ENCODE measurements at regions not wholly inside any gene's neighbourhood (a gene's known extent, or its start where the extent isn't known, plus 50 kb on each side); places are given as distances from the start of the nearest gene placed in this dataset.

DNA sequence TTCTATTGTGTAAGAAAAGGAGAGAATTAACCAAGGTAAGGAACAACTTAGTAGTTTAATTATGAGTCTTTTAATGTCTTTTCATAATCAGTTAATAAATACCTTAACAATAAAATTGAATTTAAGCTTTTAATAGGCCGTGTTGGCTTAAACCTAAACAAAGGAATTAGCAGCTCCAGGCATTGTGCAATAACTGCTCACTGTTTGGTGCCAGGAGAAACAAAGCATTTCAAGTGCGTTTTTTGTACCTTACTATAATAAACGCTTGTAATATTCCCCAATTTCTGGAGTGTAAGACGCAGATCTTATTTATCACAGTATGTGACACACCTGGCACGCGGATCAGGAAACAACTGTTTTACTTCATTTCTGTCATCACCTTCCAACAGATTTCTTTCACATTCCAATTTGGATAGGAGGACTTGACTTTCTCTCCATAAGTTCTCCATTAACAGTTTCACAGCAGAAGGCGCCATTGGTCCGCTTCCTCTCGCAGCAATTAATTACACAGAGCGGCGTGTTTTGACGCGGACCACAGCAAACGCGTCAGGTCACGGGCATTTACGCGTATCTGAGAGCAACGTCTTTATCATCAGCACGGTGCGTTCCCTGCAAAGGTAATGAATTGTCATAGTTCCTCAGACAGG, 335.8 kb upstream of the NT5E start:
- Histone ChIP-seq H3K9me3 (ENCODE audit: low read depth, low read length) (no peaks in the 10 kb centered on the region), H3K36me3 (ENCODE audit: insufficient read depth, low read length) (no peaks in the 10 kb centered on the region), H3K4me3 (peak overlapping the region; percentile 81), H3K27ac (peak overlapping the region; percentile 99), H3K9ac (ENCODE audit: insufficient read length) (peak overlapping the region; percentile 48)
- DNase-seq (ENCODE audit: low read depth, low spot score): no peak
- no peak for TF ChIP-seq FOXP2 (optimal IDR thresholded peaks at IDR 0.05; ENCODE audit: control extremely low read depth, extremely low read length, insufficient read depth)
- TF ChIP-seq EZH2 (IDR thresholded peaks at IDR 0.05): no peak
- TF ChIP-seq POLR2AphosphoS5 (IDR thresholded peaks at IDR 0.05; ENCODE audit: borderline replicate concordance, low read depth, low read length): 0 out of 2 replicates have a peak, but pooled peaks have one; percentile 45

DNA sequence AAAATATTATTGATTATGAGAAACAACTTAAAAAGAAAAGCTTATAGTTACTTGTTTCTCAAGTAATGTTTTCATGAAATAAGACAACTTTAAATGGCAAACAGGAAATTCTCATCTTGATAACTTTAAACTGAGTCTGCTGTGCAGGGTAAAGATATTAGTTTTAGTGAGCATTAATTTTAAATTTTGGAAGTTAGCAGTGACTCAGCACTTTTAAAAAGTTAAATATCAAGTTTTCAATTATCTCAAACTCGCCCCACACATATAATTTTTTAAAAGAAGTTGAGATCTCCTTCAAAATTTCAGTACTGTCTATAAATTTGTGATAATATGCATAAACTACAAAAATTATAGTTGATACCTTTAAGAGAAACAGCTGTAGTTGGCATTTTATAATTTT, 337.3 kb upstream of the NT5E start:
- Histone ChIP-seq H3K4me3 (peak overlapping the region; percentile 71), H3K36me3 (ENCODE audit: insufficient read depth, low read length) (no peaks in the 10 kb centered on the region), H3K27ac (peak overlapping the region; percentile 99), H3K9ac (ENCODE audit: insufficient read length) (peak overlapping the region; percentile 72), H3K9me3 (ENCODE audit: low read depth, low read length) (no peaks in the 10 kb centered on the region)
- no peak for DNase-seq (ENCODE audit: low read depth, low spot score)
- TF ChIP-seq POLR2AphosphoS5 (IDR thresholded peaks at IDR 0.05; ENCODE audit: borderline replicate concordance, low read depth, low read length): no peak; the same call in 1 of the 2 replicates
- TF ChIP-seq FOXP2 (optimal IDR thresholded peaks at IDR 0.05; ENCODE audit: control extremely low read depth, extremely low read length, insufficient read depth): no peak
- no peak for TF ChIP-seq EZH2 (IDR thresholded peaks at IDR 0.05)

DNA sequence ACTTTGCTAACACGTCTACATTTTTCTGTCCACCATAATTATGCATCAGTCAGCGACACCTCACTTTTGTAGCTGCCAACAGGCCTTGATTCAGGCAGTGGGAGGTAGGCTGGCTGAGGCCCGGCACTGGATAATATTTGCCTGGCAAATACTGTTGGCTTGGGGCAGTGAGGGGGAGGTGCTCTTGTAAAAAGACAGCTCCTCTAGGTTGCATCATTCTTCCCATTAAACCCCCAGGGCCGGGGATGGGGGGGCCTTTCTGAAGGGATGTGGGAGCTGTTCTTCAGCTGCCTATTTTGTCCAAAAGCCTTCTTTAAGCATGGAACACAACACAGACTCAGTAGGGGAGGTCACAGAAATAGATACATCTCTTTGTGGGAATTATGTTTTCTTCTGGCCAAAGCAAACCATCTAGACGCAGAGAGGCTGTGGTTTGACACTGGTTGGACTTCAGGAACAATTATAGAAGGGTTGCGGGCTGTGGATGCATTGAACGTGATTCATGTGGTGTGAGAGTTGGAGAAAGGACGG, 338.3 kb upstream of the NT5E start:
- H3K36me3 ChIP-seq (ENCODE audit: insufficient read depth, low read length): no peaks in the 10 kb centered on the region
- H3K9ac ChIP-seq (ENCODE audit: insufficient read length): peak overlapping the region; percentile 21
- no peaks in the 10 kb centered on the region for H3K9me3 ChIP-seq (ENCODE audit: low read depth, low read length)
- peak overlapping the region; percentile 48 for H3K4me3 ChIP-seq
- peak overlapping the region; percentile 99 for H3K27ac ChIP-seq
- DNase-seq (ENCODE audit: low read depth, low spot score): no peak
- TF ChIP-seq EZH2 (IDR thresholded peaks at IDR 0.05) (no peak), POLR2AphosphoS5 (IDR thresholded peaks at IDR 0.05; ENCODE audit: borderline replicate concordance, low read depth, low read length) (peak; percentile 24; the same call in 1 of the 2 replicates)

DNA sequence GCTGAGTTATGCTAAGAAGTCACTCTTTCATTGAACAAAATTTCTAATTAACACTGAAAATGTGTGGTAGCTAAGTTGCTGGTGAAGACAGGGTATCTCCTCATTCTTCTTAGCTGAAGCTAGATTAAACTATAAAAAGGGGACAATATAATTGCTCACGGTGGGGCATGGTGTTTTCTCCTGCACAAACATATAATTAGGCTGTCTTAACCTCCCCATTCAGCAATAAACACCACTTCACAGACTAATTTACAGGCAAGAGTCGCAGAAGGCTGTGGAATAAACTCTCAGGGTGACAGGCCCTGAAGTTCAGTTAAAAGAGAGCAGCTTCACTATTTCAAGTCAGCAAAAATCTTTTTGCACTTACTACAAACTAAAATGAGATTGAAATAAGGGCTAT, 338.9 kb upstream of the NT5E start:
- peak overlapping the region; percentile 48 for H3K4me3 ChIP-seq
- peak overlapping the region; percentile 99 for H3K27ac ChIP-seq
- H3K36me3 ChIP-seq (ENCODE audit: insufficient read depth, low read length): no peaks in the 10 kb centered on the region
- DNase-seq (ENCODE audit: low read depth, low spot score): no peak
- TF ChIP-seq EZH2 (IDR thresholded peaks at IDR 0.05) (no peak), POLR2AphosphoS5 (IDR thresholded peaks at IDR 0.05; ENCODE audit: borderline replicate concordance, low read depth, low read length) (peak; percentile 12; the same call in 1 of the 2 replicates), FOXP2 (optimal IDR thresholded peaks at IDR 0.05; ENCODE audit: control extremely low read depth, extremely low read length, insufficient read depth) (no peak)
- H3K9ac ChIP-seq (ENCODE audit: insufficient read length): peak overlapping the region; percentile 44
- no peaks in the 10 kb centered on the region for H3K9me3 ChIP-seq (ENCODE audit: low read depth, low read length)

DNA sequence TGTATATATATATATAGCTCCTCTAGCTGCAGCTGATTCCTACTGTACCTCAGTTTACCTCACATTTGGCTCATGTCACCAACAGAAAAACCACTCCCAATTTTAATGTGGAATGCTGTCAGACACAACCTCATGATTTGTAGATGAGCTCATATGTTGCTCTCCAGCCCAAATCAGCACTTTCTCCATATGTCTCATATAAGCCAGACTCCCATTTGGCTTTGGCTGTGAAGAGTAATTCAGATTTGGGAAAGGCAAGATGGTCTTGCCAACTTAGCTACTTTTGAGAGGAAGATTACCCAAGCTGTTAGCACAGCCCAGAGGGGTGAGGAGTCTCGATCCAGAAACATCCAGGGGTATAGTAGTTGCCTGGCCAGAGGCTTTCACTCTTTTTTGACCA, 342.2 kb upstream of the NT5E start:
- Histone ChIP-seq H3K4me3 (no peak overlapping the region), H3K9ac (ENCODE audit: insufficient read length) (no peak overlapping the region), H3K9me3 (ENCODE audit: low read depth, low read length) (no peaks in the 10 kb centered on the region), H3K27ac (no peak overlapping the region), H3K36me3 (ENCODE audit: insufficient read depth, low read length) (no peaks in the 10 kb centered on the region)
- DNase-seq (ENCODE audit: low read depth, low spot score): no peak
- TF ChIP-seq EZH2 (IDR thresholded peaks at IDR 0.05) (no peak), POLR2AphosphoS5 (IDR thresholded peaks at IDR 0.05; ENCODE audit: borderline replicate concordance, low read depth, low read length) (no peak), FOXP2 (optimal IDR thresholded peaks at IDR 0.05; ENCODE audit: control extremely low read depth, extremely low read length, insufficient read depth) (no peak)

DNA sequence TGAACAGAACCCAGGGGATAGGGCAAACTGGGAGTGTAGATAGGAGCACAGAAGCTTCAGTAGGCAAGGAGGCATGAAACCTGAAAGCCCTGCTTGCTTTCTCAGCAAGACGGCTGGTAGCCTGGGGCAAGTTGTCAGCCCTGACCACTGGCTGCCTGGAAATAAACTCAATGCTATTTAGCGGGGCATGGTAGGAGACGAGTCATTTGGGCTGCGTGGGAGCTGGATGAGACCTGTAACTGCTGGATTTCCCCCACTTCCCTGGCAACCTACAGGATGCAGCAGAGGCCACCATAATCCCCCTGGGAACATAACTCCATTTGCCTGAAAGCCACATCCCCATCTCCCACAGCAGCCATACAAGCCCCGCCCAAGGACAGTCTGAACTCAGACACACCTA, 332.6 kb upstream of the TBX18 start:
- Histone ChIP-seq H3K27ac (no peak overlapping the region), H3K9ac (ENCODE audit: insufficient read length) (no peak overlapping the region), H3K36me3 (ENCODE audit: insufficient read depth, low read length) (no peaks in the 10 kb centered on the region), H3K9me3 (ENCODE audit: low read depth, low read length) (peaks cover 6% of the 10 kb centered on the region; the same call in 1 of the 2 replicates), H3K4me3 (no peak overlapping the region)
- TF ChIP-seq EZH2 (IDR thresholded peaks at IDR 0.05) (no peak), FOXP2 (optimal IDR thresholded peaks at IDR 0.05; ENCODE audit: control extremely low read depth, extremely low read length, insufficient read depth) (no peak), POLR2AphosphoS5 (IDR thresholded peaks at IDR 0.05; ENCODE audit: borderline replicate concordance, low read depth, low read length) (no peak)
- DNase-seq (ENCODE audit: low read depth, low spot score): no peak

DNA sequence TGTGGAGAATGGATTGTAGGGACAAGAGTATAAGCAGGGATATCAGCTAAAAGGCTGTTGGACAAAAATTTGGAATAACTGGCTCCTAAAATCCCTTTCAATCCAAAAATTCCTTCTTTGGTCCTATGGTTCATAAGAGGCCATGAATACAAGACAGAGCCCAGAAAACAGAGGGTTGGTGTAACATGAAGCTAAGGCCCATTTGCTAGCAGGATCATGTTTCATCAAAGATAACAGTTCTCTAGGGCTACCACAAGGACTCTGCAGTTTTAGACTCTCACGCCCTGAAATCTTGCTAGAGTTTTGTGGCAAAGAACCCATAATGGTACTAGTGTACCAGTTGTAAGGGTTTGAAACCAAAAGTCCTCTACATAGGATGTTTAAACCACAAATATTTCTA, 327.8 kb upstream of the TBX18 start:
- TF ChIP-seq FOXP2 (optimal IDR thresholded peaks at IDR 0.05; ENCODE audit: control extremely low read depth, extremely low read length, insufficient read depth) (no peak), POLR2AphosphoS5 (IDR thresholded peaks at IDR 0.05; ENCODE audit: borderline replicate concordance, low read depth, low read length) (no peak), EZH2 (IDR thresholded peaks at IDR 0.05) (no peak)

DNA sequence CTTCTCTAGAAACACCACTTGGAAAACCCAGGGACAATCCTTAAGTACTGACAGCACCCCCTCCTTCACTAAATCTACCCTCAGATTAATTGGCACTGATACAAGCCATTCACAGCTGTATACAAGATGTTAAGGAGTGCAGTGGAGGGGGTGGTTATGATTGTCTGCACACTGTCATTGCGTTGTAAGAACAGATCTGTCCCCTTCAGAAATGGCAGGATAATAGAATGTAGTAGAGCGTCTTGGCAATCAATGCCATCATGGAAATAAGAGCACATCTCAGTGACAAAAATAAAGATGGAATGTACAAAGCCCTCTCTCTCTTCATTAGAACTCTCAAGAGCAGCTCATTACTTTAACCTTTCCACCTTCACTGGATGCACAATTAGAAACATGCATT, 324.9 kb upstream of the TBX18 start:
- no peak overlapping the region for H3K4me3 ChIP-seq
- H3K9ac ChIP-seq (ENCODE audit: insufficient read length): no peak overlapping the region
- no peak for DNase-seq (ENCODE audit: low read depth, low spot score)
- H3K27ac ChIP-seq: no peak overlapping the region
- TF ChIP-seq EZH2 (IDR thresholded peaks at IDR 0.05) (no peak), FOXP2 (optimal IDR thresholded peaks at IDR 0.05; ENCODE audit: control extremely low read depth, extremely low read length, insufficient read depth) (no peak), POLR2AphosphoS5 (IDR thresholded peaks at IDR 0.05; ENCODE audit: borderline replicate concordance, low read depth, low read length) (no peak)
- H3K36me3 ChIP-seq (ENCODE audit: insufficient read depth, low read length): no peaks in the 10 kb centered on the region
- no peaks in the 10 kb centered on the region for H3K9me3 ChIP-seq (ENCODE audit: low read depth, low read length)

More for the DNA sequence above, 327.8 kb upstream of the TBX18 start:
- Histone ChIP-seq H3K27ac (no peak overlapping the region), H3K36me3 (ENCODE audit: insufficient read depth, low read length) (no peaks in the 10 kb centered on the region), H3K4me3 (no peak overlapping the region), H3K9me3 (ENCODE audit: low read depth, low read length) (no peaks in the 10 kb centered on the region), H3K9ac (ENCODE audit: insufficient read length) (no peak overlapping the region)
- DNase-seq (ENCODE audit: low read depth, low spot score): no peak
